ENCODE measurements at regions not wholly inside any gene's neighbourhood (a gene's known extent, or its start where the extent isn't known, plus 50 kb on each side); places are given as distances from the start of the nearest gene placed in this dataset.

- Histone ChIP-seq H3K9ac (ENCODE audit: low read length) (no peak overlapping the region), H2AFZ (ENCODE audit: low read depth, low read length) (no peak overlapping the region), H3K36me3 (ENCODE audit: insufficient read depth, low read length) (no peaks in the 10 kb centered on the region), H3K27ac (ENCODE audit: low read length) (no peak overlapping the region), H3K27me3 (ENCODE audit: insufficient read depth, low read depth, low read length) (no peaks in the 10 kb centered on the region), H3K9me3 (ENCODE audit: low read length) (no peaks in the 10 kb centered on the region), H3K9me2 (ENCODE audit: insufficient read depth, low read length) (no peaks in the 10 kb centered on the region), H3K4me2 (ENCODE audit: low read length) (no peak overlapping the region), H3K4me3 (ENCODE audit: low read length) (no peak overlapping the region), H3F3A (ENCODE audit: insufficient read depth, low read length, poor library complexity, severe bottlenecking) (no peaks in the 10 kb centered on the region), H3K79me2 (replicated peaks; ENCODE audit: insufficient read depth, low read length) (no peaks in the 10 kb centered on the region), H4K20me1 (ENCODE audit: insufficient read depth) (no peaks in the 10 kb centered on the region)
- TF ChIP-seq EP300 (conservative IDR thresholded peaks at IDR 0.05; ENCODE audit: poor library complexity, severe bottlenecking) (no peak), POLR2AphosphoS5 (IDR thresholded peaks at IDR 0.05) (no peak), SMC3 (conservative IDR thresholded peaks at IDR 0.05; ENCODE audit: poor library complexity) (no peak), RAD21 (conservative IDR thresholded peaks at IDR 0.05) (no peak), MXI1 (conservative IDR thresholded peaks at IDR 0.05; ENCODE audit: poor library complexity, severe bottlenecking) (no peak)
- TF ChIP-seq, protein P1, sequence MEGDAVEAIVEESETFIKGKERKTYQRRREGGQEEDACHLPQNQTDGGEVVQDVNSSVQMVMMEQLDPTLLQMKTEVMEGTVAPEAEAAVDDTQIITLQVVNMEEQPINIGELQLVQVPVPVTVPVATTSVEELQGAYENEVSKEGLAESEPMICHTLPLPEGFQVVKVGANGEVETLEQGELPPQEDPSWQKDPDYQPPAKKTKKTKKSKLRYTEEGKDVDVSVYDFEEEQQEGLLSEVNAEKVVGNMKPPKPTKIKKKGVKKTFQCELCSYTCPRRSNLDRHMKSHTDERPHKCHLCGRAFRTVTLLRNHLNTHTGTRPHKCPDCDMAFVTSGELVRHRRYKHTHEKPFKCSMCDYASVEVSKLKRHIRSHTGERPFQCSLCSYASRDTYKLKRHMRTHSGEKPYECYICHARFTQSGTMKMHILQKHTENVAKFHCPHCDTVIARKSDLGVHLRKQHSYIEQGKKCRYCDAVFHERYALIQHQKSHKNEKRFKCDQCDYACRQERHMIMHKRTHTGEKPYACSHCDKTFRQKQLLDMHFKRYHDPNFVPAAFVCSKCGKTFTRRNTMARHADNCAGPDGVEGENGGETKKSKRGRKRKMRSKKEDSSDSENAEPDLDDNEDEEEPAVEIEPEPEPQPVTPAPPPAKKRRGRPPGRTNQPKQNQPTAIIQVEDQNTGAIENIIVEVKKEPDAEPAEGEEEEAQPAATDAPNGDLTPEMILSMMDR (IDR thresholded peaks at IDR 0.05; ENCODE audit: poor library complexity, severe bottlenecking) = no peak
Measured at GRCh38 chr7:85840554-85840953, 653.7 kb upstream of the SEMA3D start.

- Histone ChIP-seq H3K27me3 (ENCODE audit: insufficient read depth, low read depth, low read length) (no peaks in the 10 kb centered on the region), H3F3A (ENCODE audit: insufficient read depth, low read length, poor library complexity, severe bottlenecking) (no peaks in the 10 kb centered on the region), H3K27ac (ENCODE audit: low read length) (no peak overlapping the region), H3K36me3 (ENCODE audit: insufficient read depth, low read length) (no peaks in the 10 kb centered on the region), H3K9me2 (ENCODE audit: insufficient read depth, low read length) (no peaks in the 10 kb centered on the region), H3K79me2 (replicated peaks; ENCODE audit: insufficient read depth, low read length) (no peaks in the 10 kb centered on the region), H2AFZ (ENCODE audit: low read depth, low read length) (no peak overlapping the region), H3K4me2 (ENCODE audit: low read length) (no peak overlapping the region), H3K9ac (ENCODE audit: low read length) (no peak overlapping the region), H4K20me1 (ENCODE audit: insufficient read depth) (no peaks in the 10 kb centered on the region), H3K4me3 (ENCODE audit: low read length) (no peak overlapping the region), H3K9me3 (ENCODE audit: low read length) (no peaks in the 10 kb centered on the region)
- no peak for TF ChIP-seq SMC3 (conservative IDR thresholded peaks at IDR 0.05; ENCODE audit: poor library complexity)
- no peak for TF ChIP-seq EZH2 (IDR thresholded peaks at IDR 0.05; ENCODE audit: borderline replicate concordance, insufficient read depth, low read length, poor library complexity, severe bottlenecking)
- no peak for TF ChIP-seq EP300 (conservative IDR thresholded peaks at IDR 0.05; ENCODE audit: poor library complexity, severe bottlenecking)
- TF ChIP-seq TAF1 (IDR thresholded peaks at IDR 0.05; ENCODE audit: low read depth) = no peak
- TF ChIP-seq MXI1 (conservative IDR thresholded peaks at IDR 0.05; ENCODE audit: poor library complexity, severe bottlenecking) = no peak
- TF ChIP-seq REST (IDR thresholded peaks at IDR 0.05; ENCODE audit: borderline replicate concordance) = no peak
- TF ChIP-seq RAD21 (conservative IDR thresholded peaks at IDR 0.05) = no peak
- TF ChIP-seq POLR2AphosphoS5 (IDR thresholded peaks at IDR 0.05) = no peak
- TF ChIP-seq, protein P1 (IDR thresholded peaks at IDR 0.05; ENCODE audit: poor library complexity, severe bottlenecking) = no peak
Measured at GRCh38 chr7:85833066-85833465, 646.2 kb upstream of the SEMA3D start.
